Frontal cortex (tissue), 3 donors: ENCODE measurements at regions not wholly inside any gene's neighbourhood (a gene's known extent, or its start where the extent isn't known, plus 50 kb on each side); places are given as distances from the start of the nearest gene placed in this dataset.

Experiments used
- DNase-seq, 2 donors: peaks; one replicate each; pipeline ENCODE4 v3.0.0; 2012; ENCODE audit warnings: low spot score in 2 of 2
- FAIRE-seq: peaks from 2 replicates; lab custom pipeline; 2012; peaks lifted over from hg19 to GRCh38; lab: Jason Lieb, UNC
- donor health status: control.
- donor health status: control.
- donor health status: control.

DNA sequence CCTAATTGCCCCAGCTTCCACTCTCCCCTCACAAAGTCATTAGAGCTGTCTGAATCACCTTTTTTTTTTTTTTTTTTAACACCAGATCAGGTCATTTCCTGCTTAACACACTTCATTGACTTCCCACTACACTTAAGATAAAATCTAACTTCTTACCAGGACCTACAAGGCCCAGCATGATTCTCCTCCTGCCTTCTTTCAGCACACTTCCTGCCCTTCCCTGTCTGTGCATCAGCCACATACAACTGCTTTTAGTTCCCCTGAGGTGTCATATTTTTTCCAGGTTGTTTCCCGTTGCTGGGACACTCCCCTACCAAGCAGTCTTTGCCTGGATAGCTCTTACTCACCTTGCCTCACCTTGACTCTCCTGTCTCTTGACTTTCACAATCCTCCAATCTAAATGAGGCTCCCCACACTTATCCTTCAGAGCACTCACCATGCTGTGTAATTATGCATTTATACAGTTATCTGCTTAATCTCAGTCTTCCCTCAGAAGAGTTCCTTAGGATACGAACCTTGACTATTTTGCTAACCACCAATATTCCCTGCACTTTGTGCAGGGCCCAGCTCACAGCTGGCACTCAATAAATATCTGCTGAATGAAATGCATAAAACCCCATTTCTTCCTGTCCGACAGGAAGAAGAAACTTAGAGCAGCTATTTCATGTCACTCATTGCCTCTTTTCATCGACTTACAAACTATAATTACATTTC lies 96.6 kb upstream of the AKIP1 start:
- FAIRE-seq: no peak

DNA sequence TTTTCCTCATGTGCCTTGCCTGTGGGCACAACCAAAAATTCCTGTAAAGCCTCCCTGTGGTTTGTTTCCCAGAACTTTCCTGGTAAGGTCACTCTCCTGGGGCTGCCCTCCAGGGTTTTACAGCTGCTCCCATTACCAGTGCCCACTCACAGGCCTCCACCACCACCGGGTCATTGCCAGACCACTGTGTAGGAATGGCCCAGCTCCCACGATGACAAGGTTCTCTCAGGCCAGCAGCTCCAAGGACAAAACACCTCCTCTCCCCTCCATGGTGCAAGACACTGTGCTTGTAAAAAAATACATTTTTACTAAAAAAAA lies 96.1 kb upstream of the AKIP1 start:
- FAIRE-seq: no peak
- no peak for DNase-seq

More for the DNA sequence above, 96.6 kb upstream of the AKIP1 start:
- no peak for DNase-seq

DNA sequence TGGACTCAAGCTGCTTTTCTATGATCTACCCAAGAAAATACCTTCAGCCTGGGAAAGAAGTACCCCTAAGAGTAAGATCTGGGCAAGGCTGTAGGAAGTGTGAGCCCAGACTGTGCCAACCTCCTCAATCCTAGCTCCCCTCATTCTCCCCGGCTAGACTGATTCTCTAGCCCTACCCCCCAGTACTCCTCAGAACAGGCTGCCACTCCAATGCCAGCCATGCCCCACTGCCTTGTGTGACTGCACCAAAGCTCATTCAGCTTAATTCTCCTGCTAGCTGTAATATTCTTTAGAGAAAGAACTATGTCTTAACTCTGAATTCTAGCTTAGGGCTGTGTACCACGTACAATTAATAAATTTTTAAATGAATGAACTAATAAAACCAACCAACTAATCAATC lies 92.6 kb upstream of the AKIP1 start:
- no peak for FAIRE-seq
- no peak for DNase-seq

DNA sequence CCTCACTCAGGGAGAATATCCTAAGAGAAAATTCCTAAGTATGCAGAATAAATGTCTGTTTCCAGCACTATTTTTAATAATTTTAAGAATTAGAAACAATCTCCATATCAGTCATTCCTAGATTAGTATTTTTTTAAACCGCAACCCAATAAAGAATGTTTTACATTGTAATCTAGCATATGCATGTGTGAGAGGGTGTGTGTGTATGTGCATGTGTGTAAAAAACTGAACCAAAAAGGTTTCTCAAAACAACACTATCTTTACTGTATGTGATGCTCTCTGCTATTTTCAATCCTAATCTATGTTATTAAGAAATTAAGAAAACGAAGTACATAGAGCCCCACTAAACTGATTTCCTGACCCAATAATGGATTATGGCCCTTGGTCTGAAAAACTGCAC lies 90.6 kb upstream of the AKIP1 start:
- DNase-seq (no peak), FAIRE-seq (no peak)

DNA sequence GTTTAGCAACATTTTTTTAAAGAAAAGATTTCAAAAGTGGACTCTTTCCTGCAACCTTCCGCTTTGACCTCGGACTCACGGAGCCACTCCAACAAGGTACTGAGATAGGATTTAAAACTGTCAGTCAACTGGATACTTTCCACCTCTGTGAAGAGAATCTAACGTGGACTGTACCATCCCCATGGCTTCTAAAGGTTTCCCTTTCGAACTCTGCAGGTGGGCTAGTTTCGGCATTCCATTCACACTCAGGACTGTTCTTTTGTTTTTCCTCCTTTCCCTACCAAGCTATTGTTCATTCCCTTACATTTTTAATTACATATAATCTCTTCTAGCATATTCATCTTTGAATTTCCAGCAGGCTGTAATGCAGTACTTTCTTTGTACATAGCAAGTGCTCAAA lies 88.5 kb upstream of the AKIP1 start:
- FAIRE-seq (no peak), DNase-seq (no peak)

DNA sequence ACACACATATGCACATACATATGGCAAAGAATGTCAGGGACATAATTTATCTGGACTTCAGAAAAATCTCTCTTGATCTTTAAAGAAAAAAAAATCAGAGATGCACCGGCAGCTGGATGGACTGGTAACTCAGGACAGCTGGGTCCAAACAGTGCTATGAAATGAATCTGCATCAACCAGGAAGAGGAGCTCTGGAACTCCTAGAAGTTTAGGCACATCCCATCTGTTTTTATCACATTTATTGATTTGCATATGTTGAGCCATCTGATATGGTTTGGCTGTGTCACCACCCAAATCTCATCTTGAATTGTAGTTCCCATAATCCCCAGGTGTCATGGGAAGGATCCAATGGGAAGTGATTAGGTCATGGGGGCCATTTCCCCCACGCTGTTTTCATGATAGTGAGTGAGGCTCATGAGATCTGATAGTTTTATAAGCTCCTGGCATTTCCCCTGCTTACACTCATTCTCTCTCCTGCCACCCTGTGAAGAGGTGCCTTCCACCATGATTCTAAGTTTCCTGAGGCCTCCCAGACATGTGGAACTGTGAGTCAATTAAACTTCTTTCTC lies 87.7 kb upstream of the AKIP1 start:
- DNase-seq (no peak), FAIRE-seq (no peak)

DNA sequence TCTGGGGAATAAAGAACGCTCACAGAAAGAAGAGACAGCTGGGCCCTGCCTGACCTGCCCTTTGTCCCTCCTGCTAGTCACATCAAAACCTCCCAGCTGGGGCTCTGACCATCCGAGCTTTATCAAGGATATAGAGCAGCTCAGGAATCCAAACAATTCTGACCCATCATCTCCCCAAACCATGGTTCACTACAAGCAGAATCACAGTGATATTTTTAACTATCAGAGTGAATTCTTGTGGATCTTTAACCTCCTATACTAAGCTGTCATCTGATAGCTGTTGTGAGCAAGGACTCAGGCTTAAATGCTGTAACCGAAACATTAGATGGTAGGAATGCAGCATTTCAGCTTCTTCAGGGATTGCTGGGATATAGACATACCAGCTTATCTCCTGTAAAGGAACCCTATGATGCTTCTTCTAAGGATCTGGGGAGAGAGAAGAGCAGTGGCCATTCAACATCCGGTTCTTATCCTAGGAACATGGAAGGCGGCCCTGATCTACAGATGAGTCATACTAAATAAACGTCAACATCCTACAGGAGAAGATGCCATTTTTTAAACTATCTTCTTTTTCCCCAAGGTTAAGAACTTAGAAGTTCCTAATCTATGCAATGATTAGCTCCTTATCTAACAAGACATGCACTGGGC lies 84.7 kb upstream of the AKIP1 start:
- FAIRE-seq (no peak), DNase-seq (no peak)

DNA sequence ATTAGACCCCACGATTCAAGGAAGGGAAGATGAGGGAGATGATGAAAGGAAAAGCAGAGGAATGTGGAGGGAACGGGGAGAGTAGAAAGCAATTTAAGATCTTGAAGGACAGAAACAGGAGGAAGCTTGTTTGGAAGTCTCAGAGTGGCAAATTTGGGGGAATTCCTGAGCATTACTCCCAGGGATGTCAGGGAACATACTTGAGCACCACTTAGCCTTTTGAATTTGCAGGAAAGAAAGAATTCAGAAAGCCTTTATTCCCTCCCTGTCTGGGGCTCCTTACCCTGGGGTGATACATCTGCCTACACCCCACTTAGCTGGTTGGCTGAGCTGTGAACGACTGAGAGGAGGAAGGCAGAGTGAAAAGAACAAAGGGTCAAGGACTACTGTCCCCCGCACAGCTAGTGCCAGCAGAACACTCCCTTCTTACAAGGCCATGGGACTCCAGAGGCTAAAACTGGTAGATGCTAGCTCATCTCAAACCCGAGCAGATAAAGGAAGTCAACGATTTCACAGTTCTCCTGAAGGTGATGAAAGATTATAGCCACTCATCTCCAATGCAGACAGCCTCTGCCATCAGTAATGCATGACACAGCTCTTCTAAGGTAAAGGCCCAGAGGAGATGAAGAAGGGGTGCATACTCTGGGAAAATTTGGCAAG lies 84.0 kb upstream of the AKIP1 start:
- DNase-seq (no peak), FAIRE-seq (no peak)

DNA sequence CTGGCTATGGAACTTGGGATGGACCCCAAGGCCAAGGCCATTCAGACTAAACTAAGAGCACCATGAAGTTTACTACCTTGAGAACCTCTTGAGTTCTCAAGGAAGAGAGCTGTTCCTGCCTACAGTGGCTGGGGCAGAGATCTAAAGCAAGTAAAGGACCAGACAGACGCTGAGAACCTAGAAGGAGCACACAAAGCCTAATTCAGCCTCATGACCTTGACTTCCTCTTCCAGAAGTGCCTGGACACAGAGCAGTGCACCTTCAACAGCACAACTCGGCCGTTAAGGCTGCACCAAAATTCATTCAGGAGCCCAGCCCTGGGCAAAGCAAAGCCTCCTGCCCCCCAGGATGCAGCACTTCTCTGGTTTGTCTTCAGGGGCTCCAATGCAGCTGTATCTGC lies 82.9 kb upstream of the AKIP1 start:
- FAIRE-seq (no peak), DNase-seq (no peak)

DNA sequence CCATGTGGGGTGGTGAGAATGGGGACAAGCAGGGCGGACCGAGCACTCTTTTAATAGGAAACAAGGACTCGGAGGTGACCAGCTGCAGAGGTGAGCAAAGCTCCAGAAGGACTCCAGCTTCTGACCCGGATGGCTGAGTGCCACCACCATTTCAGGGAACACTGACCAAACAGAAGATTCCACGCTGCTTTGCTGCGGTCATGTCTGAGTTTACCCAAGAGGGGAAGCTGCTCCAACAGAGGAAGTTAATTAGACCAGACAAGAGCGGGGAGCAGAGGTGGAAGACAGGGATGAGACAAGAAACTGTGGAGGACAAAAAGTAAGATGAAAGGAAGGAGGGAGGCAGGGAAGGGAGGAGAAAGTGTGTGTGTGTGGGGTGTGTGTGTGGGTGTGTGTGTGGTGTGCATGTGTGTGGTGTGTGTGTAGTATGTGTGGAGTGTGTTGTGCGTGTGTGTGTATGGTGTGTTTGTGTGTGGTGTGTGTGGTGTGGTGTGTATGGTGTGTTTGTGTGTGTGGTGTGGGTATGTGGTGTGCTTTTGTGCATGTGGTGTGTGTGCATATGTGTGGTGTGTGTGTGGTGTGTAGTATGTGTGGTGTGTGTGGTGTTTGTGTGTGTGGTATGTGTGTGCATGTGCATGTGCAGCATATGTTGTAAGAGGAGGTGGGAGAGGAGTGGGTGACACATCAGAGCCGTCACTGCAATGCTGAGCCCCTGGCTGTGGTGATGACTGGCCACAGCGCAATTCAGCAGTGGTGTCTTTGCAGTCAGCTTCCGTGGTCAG lies 82.2 kb upstream of the AKIP1 start:
- FAIRE-seq: no peak

DNA sequence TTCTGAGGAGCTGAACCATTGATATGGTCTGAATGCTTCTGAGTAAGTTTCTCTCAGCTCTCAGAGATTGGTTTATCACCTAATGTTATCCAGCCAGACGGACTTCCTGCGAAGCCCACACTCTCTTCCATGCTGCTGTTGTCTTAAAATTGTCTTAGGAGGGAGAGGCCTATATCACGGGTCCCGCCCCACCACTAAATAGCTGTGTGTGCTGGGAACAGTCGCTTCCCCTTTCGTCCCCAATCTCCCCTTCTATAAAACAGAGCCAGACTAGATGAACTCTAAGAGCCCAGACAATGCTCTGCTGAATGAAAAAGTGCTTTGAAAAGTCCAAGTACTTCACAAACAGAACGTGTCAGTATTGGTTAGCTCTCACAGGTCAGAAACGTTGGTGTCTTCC lies 81.4 kb upstream of the AKIP1 start:
- FAIRE-seq: no peak
- DNase-seq: no peak

More for the DNA sequence above, 82.2 kb upstream of the AKIP1 start:
- no peak for DNase-seq

DNA sequence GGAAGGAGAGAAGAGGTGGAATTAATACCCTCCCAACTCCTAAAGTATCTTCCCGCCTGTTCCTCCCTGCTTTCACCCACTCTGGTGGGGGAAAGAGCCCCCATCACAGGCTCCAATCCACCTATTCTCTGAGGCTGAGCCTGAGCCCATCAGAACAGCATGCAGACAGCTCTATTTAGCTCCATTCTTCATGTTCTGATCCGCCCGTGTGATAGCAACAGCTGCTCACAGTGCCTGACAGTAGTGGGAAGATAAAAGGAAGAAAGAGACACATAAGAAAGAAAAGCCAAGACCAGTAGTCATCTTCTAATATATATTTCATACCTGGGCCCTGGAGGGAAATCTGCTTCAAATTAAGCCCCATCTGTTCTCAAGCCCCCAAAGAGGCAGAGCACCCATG lies 80.3 kb upstream of the AKIP1 start:
- no peak for DNase-seq
- no peak for FAIRE-seq

DNA sequence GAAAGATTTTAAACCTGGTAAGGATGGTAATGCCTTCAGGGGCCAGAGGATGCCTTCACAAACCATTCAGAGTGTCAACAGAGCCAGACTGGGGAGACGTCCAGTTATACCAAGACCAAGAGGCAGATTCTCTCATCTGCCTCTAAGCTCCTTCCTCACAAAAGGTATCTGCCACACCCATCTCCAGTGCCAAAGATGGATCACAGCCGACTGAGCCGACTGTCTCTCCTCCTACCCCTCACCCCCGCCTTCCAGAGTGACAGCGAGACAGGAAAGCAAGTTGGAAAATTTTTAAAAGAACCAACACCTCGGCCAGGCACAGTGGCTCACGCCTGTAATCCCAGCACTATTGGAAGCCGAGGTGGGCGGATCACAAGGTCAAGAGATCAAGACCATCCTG lies 79.1 kb upstream of the AKIP1 start:
- DNase-seq (no peak), FAIRE-seq (no peak)

DNA sequence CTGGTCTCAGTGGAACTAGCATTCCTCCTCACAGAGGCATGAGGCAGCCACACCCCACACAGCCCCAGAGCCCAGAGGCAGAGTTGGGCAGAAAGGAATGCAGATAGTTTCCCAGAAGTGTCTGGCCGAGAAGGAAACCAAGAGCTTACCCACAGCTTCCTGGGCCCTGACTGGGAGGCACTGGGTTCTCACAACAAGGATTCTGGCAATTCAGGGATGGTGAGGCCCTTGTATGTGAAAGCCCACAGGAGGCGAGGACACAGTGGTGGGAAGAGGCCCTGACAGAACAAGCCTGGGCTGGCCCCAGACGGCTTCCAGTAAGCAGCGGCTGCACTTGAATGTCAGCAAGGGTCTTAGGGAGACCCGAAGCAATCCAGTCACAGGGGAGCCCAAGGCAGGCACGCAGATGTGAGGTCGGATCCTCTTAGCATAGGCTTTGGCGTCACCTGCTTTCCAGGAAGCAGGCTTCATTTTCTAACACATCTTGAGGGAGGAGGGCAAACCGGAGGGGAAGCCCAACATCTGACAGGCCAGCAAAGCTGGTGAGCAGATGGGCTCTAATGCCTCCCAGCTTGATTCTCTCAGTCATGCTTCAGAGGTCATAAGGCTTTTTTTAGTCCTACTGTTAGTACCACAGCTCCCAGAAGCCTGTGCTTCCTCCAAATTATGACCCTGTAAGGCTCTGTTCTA lies 78.3 kb upstream of the AKIP1 start:
- FAIRE-seq (no peak), DNase-seq (no peak)

DNA sequence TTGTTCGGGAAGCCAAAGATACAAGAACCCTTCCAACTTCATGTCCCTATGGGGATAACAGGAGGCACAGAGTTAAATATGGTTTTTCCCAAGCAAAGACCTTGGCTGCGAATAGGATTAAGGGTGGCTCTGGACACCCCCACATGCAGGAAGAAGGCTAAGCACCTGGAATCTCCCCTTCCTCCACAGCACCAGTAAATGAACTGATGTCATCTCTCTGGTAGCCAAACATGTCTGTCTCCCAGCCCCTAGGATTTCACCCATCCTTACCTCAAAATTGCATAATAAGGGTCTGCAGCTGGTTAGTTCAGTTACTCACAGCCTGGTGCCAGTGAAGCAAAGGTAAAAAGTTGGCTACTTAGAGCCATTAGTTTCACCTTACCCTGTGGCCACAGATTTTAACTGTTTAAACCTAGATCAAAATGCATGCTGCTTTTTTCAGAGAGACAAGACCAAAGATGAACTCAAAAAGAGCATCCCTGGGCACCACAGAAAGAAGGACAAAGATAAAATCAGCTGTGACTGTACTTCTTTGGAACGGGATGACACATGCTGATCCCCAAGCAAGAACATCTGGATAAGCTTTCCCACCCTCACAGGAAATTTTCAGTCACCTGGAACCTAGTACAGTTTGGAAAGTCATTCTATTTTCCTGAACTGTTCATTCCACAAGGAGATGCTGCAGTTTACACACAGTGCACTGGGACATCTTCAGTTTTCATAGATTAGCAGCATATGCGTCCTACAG lies 77.2 kb upstream of the AKIP1 start:
- no peak for FAIRE-seq
- no peak for DNase-seq

DNA sequence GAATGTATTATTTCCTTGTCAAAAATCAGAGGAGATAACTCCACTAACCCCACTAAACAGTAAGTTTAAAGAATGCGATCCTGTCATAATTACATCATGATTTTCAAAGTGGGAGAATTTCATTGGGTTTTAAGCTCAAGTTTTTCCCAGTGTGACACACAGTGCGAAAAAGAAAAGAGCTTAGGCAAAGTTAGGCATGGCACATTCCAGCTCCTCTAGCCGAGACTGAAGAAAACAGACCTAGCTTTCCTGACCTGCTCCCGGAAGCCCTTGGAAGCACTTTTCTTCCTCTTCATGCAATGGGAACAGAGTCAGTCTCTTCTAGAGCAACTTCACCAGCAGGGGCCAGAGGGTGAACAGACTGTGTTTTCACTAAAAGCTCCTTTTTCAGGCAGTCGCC lies 76.6 kb upstream of the AKIP1 start:
- DNase-seq (no peak), FAIRE-seq (no peak)

DNA sequence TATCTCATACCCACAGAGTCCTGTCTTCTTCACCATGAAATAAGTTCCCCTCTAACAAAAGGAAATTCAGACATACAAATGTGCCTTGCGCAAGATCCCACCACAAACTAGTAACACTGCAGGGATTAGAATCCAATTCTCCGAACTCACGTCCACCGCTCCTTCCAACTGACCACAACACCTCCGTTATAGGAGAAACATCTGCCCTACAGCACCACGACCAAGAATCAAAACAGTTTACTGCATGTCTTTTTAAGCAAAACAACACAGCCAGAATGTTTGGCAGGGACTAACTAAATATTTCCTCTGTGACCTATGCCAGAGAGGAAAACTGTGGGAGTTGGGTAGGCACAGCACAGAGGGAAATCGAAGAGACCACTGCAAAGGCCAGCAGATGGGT lies 72.7 kb upstream of the AKIP1 start:
- FAIRE-seq (no peak), DNase-seq (no peak)

DNA sequence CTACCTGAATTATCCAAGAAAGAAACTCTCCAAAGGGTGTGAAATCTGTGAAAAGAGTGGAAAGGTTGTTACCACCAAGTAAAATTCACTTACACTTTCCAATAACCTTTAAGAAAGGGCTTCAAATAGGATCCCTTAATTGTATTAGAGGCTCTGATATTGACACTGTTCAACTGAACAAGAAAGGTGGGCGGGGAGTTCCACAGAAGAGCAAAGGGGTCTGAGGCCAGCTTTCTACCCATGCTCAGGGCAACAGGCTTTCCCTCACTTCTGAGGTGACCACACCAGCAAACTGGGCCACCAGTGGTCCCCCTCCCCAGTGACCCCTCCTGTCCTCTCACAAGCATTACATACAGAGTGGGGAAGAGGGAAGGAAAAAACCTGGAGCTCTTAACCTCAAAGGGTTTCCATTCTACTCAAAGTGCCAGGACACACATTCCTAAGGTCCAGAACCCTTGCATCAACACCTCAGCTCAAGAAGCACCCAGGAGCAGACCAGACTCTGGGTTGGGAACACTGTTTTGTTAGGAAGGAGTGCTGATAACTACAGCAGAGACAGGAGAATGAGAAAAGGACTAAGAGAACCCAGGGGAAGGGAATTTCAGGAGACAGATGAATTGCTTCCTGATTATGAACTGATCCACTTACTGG lies 71.6 kb upstream of the AKIP1 start:
- FAIRE-seq (no peak), DNase-seq (no peak)
